HL-60 (cell line): ENCODE measurements at regions not wholly inside any gene's neighbourhood (a gene's known extent, or its start where the extent isn't known, plus 50 kb on each side); places are given as distances from the start of the nearest gene placed in this dataset.

ENCODE experiments used
- DNase-seq, 2 experiments: peaks; one replicate each; pipeline ENCODE4 v3.0.0-alpha.2; 2010 to 2020; ENCODE audit warnings: low read depth in 1 of 2, low spot score in 1 of 2
- H3K27ac ChIP-seq: fragments of 250-450 bp; sonication (Bioruptor Pico); replicated peaks from 2 replicates; pipeline ENCODE4 v1.5.1; 2020; ENCODE audit warnings: mild to moderate bottlenecking, moderate library complexity
- H3K27me3 ChIP-seq: fragments of 250-450 bp; sonication (Bioruptor Pico); 2 replicates; pipeline ENCODE4 v1.5.1; 2021; ENCODE audit warnings: mild to moderate bottlenecking, moderate library complexity; ENCODE audit not compliant: insufficient read depth, poor library complexity, severe bottlenecking
- H3K4me3 ChIP-seq: replicated peaks from 2 replicates; pipeline ENCODE4 v1.5.1; 2011; ENCODE audit warnings: mild to moderate bottlenecking, control low read depth, low read length; ENCODE audit not compliant: insufficient read depth
- GABPA ChIP-seq: IDR thresholded peaks from 2 replicates; pipeline ENCODE4 v1.6.1; 2012; ENCODE audit warnings: low read depth
- POLR2AphosphoS5 ChIP-seq: IDR thresholded peaks from 2 replicates; pipeline ENCODE4 v1.6.1; 2012; ENCODE audit warnings: low read depth
- SPI1 ChIP-seq: IDR thresholded peaks from 2 replicates; pipeline ENCODE4 v1.6.1; 2012; ENCODE audit warnings: low read depth, mild to moderate bottlenecking, borderline replicate concordance
- TF ChIP-seq, protein P1 (sequence below): IDR thresholded peaks from one replicate; pipeline ENCODE4 v1.5.1; 2011; ENCODE audit warnings: low read length, control low read depth, inconsistent platforms; ENCODE audit not compliant: insufficient read depth
- TF ChIP-seq, protein P2 (sequence below): IDR thresholded peaks from 2 replicates; pipeline ENCODE4 v1.6.1; 2012; ENCODE audit warnings: low read depth; ENCODE audit not compliant: insufficient replicate concordance

DNA sequence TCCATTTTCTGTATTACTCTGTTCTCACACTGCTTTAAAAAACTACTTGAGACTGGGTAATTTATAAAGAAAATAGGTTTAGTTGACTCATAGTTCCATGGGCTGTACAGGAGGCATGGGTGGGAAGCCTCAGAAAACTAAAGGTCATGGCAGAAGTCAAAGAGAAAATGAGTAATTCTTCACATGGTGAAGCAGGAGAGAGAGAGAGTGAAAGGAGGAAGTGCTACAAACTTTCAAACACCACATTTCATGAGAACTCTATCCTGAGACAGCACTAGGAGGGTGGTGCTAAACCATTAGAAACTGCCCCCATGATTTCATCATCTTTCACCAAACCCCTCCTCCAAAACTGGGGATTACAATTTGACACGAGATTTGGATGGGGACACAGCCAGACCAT, 108.0 kb upstream of the PBDC1 start:
- no peaks in the 10 kb centered on the region for H3K27me3 ChIP-seq
- peak; percentile 28; the same call in 1 of the 2 replicates for TF ChIP-seq SPI1
- TF ChIP-seq, protein P1, sequence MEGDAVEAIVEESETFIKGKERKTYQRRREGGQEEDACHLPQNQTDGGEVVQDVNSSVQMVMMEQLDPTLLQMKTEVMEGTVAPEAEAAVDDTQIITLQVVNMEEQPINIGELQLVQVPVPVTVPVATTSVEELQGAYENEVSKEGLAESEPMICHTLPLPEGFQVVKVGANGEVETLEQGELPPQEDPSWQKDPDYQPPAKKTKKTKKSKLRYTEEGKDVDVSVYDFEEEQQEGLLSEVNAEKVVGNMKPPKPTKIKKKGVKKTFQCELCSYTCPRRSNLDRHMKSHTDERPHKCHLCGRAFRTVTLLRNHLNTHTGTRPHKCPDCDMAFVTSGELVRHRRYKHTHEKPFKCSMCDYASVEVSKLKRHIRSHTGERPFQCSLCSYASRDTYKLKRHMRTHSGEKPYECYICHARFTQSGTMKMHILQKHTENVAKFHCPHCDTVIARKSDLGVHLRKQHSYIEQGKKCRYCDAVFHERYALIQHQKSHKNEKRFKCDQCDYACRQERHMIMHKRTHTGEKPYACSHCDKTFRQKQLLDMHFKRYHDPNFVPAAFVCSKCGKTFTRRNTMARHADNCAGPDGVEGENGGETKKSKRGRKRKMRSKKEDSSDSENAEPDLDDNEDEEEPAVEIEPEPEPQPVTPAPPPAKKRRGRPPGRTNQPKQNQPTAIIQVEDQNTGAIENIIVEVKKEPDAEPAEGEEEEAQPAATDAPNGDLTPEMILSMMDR = no peak
- no peak overlapping the region for H3K27ac ChIP-seq
- H3K4me3 ChIP-seq = no peak overlapping the region
- DNase-seq = peak; percentile 6 to 18

DNA sequence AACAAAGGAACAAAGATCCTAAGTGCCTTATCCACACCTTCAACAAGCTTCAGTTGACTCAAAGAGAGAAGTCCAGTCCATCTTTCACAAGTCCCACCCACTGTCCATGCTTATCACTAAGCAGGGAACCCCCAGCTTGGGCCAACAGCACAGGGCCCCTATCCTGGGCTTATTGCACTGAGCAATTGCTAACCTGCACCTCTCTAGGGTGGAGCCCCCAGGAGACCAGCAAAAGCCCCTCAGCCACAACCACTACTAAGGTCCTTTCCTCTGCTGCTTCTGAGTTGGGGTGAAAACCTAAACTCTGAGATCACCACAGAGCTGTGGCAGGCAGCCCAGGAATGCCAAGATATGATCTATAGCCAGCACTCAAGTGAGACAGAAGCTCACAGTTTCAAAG, 96.7 kb upstream of the PBDC1 start:
- no peaks in the 10 kb centered on the region for H3K27me3 ChIP-seq
- H3K27ac ChIP-seq = no peak overlapping the region
- no peak for DNase-seq
- no peak overlapping the region for H3K4me3 ChIP-seq
- TF ChIP-seq, protein P2, sequence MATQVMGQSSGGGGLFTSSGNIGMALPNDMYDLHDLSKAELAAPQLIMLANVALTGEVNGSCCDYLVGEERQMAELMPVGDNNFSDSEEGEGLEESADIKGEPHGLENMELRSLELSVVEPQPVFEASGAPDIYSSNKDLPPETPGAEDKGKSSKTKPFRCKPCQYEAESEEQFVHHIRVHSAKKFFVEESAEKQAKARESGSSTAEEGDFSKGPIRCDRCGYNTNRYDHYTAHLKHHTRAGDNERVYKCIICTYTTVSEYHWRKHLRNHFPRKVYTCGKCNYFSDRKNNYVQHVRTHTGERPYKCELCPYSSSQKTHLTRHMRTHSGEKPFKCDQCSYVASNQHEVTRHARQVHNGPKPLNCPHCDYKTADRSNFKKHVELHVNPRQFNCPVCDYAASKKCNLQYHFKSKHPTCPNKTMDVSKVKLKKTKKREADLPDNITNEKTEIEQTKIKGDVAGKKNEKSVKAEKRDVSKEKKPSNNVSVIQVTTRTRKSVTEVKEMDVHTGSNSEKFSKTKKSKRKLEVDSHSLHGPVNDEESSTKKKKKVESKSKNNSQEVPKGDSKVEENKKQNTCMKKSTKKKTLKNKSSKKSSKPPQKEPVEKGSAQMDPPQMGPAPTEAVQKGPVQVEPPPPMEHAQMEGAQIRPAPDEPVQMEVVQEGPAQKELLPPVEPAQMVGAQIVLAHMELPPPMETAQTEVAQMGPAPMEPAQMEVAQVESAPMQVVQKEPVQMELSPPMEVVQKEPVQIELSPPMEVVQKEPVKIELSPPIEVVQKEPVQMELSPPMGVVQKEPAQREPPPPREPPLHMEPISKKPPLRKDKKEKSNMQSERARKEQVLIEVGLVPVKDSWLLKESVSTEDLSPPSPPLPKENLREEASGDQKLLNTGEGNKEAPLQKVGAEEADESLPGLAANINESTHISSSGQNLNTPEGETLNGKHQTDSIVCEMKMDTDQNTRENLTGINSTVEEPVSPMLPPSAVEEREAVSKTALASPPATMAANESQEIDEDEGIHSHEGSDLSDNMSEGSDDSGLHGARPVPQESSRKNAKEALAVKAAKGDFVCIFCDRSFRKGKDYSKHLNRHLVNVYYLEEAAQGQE = no peak
- TF ChIP-seq GABPA = no peak
- no peak for TF ChIP-seq SPI1
- TF ChIP-seq POLR2AphosphoS5 = no peak
- TF ChIP-seq, protein P1 = no peak

DNA sequence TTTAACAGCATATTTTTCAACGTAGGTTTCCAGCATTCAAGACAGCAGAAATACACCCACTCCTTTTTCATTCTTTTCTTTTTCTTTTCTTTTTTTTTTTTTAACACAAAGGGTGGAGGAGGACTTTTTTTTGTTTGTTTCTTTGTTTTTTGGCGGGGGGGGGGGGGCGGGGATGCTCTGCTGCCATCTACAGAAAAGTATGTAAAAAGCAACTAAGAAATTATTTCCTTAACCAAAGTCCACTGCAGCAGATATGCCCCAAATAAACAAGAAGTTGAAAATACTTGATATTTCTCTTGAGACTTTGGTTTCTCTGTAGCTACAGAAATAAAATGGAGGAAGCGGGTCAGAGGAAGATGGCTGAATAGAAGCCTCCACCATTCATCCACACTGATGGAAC, 63.2 kb upstream of the PBDC1 start:
- TF ChIP-seq POLR2AphosphoS5 (no peak), GABPA (no peak), SPI1 (no peak)
- TF ChIP-seq, protein P1 = no peak
- TF ChIP-seq, protein P2 = no peak
- no peaks in the 10 kb centered on the region for H3K27me3 ChIP-seq
- no peak overlapping the region for H3K27ac ChIP-seq
- no peak for DNase-seq
- H3K4me3 ChIP-seq = no peak overlapping the region
